C4-2B (cell line): ENCODE measurements at regions not wholly inside any gene's neighbourhood (a gene's known extent, or its start where the extent isn't known, plus 50 kb on each side); places are given as distances from the start of the nearest gene placed in this dataset.

Experiments
- H3K27ac ChIP-seq: fragments of 450-650 bp; 2 replicates; pipeline ENCODE4 v1.5.1; 2017
- ZFX ChIP-seq: fragments of 450-650 bp; IDR thresholded peaks from 2 replicates; pipeline ENCODE4 v1.6.1; 2017
- TF ChIP-seq, protein P1 (sequence below): fragments of 450-650 bp; conservative IDR thresholded peaks from 2 replicates; pipeline ENCODE4 v1.5.1; 2017; ENCODE audit warnings: mild to moderate bottlenecking

DNA sequence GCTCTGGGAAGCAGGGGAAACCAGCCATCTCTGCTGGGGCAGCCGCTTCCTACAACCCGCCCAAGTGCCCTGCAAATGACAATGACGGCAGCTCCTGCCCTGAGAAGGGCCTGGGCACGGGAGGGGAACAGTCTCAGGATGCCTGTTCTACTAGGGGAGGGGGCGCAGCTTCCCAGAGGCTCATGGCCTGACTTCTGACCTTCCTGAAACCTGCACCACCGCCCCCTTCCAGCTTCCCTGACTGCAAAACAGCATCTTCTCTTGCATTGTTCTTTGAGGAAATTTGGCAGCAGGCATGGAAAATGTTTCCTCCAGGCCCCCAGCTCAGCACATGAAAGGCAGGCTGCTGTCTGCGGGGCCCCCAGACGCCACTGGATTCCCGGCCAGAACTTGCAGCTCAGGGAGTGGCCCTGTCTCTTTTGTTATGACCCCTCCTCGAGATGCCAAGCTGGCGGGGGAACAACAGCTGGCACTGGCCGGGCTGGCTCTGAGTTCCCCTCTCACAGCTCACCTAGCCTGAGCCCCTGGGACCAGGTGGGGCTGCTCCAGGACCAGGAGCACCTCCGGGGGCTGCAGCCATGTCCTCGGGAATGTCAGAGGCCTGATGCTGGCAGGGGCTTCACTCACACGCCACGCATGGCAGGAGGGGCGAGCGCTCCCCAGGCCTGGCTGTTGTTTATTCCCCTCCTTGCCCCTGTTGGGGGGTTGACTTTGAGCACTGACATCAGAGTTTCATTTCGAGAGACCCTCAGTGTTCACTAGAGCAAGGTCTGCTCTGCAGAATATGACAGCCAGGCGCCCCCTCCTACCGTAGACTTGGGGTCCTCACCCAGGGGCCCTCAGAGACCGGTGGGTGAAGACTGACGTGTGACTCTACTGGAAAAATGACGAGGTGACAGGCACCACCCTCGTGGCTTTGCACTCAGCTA, 62.7 kb downstream of the CALML3 start:
- H3K27ac ChIP-seq, result no peak overlapping the region
- TF ChIP-seq, protein P1, sequence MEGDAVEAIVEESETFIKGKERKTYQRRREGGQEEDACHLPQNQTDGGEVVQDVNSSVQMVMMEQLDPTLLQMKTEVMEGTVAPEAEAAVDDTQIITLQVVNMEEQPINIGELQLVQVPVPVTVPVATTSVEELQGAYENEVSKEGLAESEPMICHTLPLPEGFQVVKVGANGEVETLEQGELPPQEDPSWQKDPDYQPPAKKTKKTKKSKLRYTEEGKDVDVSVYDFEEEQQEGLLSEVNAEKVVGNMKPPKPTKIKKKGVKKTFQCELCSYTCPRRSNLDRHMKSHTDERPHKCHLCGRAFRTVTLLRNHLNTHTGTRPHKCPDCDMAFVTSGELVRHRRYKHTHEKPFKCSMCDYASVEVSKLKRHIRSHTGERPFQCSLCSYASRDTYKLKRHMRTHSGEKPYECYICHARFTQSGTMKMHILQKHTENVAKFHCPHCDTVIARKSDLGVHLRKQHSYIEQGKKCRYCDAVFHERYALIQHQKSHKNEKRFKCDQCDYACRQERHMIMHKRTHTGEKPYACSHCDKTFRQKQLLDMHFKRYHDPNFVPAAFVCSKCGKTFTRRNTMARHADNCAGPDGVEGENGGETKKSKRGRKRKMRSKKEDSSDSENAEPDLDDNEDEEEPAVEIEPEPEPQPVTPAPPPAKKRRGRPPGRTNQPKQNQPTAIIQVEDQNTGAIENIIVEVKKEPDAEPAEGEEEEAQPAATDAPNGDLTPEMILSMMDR, result no peak

DNA sequence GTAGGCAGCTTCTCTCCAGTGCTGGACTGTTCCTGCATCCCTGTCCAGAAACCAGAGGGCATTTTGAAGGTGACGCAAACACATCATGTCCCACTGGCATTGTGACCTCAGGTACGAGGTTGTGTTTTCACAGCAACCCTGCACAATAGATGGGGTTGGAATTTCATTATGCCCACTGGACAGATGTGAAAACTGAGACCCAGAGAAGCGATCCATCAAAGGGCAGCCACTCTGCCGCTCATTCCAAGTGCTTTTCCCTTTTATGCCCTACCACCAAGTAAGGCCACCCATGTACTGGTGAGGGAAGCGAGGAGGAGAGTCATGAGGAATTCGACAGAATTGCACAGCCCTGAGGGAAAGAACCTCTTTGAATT, 63.3 kb downstream of the CALML3 start:
- no peak overlapping the region for H3K27ac ChIP-seq
- TF ChIP-seq ZFX, result no peak
- TF ChIP-seq, protein P1, result no peak

DNA sequence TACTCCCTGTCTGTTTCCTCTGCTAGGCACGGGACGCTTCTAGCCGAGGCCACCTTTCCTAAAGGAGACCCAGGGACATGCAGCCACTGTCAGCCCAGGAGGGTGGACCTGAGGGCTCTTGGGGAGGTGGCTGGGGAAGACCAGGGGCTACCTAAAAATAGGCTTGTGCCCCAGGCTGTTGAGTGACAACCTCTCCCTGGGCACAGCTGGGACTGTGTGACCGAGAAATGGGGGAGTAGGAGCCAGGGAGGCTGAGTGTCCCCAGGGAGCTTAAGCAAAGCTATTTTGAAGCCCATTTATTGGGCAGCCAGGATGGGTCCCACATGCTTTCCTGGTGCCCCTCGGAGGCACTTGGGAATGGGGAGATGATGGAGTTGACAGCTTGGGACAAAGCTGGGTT, 63.8 kb downstream of the CALML3 start:
- TF ChIP-seq, protein P1, result no peak
- TF ChIP-seq ZFX, result no peak
- no peak overlapping the region for H3K27ac ChIP-seq
